ENCODE measurements at regions not wholly inside any gene's neighbourhood (a gene's known extent, or its start where the extent isn't known, plus 50 kb on each side); places are given as distances from the start of the nearest gene placed in this dataset.
"Not testable (repeated sequence)": the region's sequence is repeated elsewhere in the genome, so short reads cannot be mapped to it uniquely, and the experiment has no call there.

DNA sequence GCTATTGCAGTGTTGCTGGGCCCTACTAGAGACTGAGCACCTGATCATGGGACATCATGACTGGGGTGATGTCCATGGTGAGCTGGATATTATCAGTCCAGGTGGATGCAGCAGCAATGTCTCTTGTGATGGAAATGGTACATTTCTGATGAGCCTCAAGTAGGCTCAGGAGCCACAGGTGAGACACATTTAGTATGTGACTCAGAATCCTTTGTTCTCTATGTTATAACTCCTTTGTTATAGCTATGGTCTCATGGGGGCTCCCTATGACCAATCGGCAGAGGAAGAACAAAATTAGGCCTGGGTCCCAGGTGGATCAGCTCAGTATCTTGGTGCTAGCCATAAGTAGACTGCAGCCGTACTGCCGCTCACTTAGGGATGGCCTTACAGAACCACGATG is 107.9 kb upstream of the FAT1 start:
- Histone ChIP-seq H3K27ac (no peak overlapping the region), H3K9me3 (no peaks in the 10 kb centered on the region), H3K4me1 (no peaks in the 10 kb centered on the region), H3K4me3 (no peak overlapping the region), H3K27me3 (no peaks in the 10 kb centered on the region), H3K36me3 (replicated peaks in 1 of 2; ENCODE audit: insufficient read depth in 1 of 2, low read depth in 2 of 2) (no peaks in the 10 kb centered on the region)
- TF ChIP-seq, protein P1, sequence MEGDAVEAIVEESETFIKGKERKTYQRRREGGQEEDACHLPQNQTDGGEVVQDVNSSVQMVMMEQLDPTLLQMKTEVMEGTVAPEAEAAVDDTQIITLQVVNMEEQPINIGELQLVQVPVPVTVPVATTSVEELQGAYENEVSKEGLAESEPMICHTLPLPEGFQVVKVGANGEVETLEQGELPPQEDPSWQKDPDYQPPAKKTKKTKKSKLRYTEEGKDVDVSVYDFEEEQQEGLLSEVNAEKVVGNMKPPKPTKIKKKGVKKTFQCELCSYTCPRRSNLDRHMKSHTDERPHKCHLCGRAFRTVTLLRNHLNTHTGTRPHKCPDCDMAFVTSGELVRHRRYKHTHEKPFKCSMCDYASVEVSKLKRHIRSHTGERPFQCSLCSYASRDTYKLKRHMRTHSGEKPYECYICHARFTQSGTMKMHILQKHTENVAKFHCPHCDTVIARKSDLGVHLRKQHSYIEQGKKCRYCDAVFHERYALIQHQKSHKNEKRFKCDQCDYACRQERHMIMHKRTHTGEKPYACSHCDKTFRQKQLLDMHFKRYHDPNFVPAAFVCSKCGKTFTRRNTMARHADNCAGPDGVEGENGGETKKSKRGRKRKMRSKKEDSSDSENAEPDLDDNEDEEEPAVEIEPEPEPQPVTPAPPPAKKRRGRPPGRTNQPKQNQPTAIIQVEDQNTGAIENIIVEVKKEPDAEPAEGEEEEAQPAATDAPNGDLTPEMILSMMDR (IDR thresholded peaks at IDR 0.05): no peak
- no peak for TF ChIP-seq POLR2A (IDR thresholded peaks at IDR 0.05)
- ATAC-seq (no peak), DNase-seq (no peak)
- intact Hi-C loops (cut with DNase I): no loop called here
- WGBS, 2 donors: 74 to 76% methylated on average over 4 of the region's 4 CpGs

DNA sequence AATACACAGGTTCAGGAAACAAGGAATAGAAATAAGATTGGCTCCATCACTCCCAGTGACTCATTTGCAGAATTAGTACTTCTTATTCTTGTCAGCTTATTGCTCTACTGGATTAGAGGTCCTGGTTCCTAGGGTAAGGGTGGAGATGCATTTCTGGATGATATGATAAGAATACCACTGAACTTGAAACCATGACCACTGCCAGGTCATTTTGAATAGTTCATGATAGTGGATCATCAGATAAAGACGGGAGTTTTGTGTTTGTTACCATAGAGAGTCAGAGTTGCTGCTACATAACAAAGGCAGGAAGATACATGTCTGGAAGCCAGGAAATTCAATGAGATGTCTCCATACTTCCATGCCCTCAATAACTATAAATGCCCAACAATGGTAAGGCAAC is 109.2 kb upstream of the FAT1 start:
- intact Hi-C loops (cut with DNase I): no loop called here
- Histone ChIP-seq H3K36me3 (replicated peaks in 1 of 2; ENCODE audit: insufficient read depth in 1 of 2, low read depth in 2 of 2) (no peaks in the 10 kb centered on the region), H3K27ac (no peak overlapping the region), H3K27me3 (no peaks in the 10 kb centered on the region), H3K4me1 (no peaks in the 10 kb centered on the region), H3K4me3 (no peak overlapping the region), H3K9me3 (no peaks in the 10 kb centered on the region)
- WGBS, 2 donors: 37 to 41% methylated on average over 1 of the region's 1 CpG
- no peak for TF ChIP-seq POLR2A (IDR thresholded peaks at IDR 0.05)
- TF ChIP-seq, protein P1 (IDR thresholded peaks at IDR 0.05): no peak
- ATAC-seq: no peak
- DNase-seq: no peak

DNA sequence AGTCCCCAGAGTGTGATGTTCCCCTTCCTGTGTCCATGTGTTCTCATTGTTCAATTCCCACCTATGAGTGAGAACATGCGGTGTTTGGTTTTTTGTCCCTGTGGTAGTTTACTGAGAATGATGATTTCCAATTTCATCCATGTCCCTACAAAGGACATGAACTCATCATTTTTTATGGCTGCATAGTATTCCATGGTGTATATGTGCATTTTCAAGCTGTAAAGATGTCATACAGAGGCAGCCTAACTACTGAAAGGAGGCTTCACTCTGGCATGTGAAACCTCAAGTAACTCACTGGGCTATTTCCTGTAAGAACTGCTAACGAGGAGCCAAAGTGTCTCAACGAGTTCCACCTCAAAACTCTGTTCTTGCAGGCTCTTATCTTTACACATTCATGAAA is 113.8 kb upstream of the FAT1 start:
- H3K4me3 ChIP-seq; DNase-seq; H3K4me1 ChIP-seq; H3K27me3 ChIP-seq; ATAC-seq; intact Hi-C loops (cut with DNase I); H3K27ac ChIP-seq; H3K36me3 ChIP-seq (replicated peaks in 1 of 2; ENCODE audit: insufficient read depth in 1 of 2, low read depth in 2 of 2); H3K9me3 ChIP-seq: not testable (repeated sequence)
- 83 to 94% methylated on average over 3 of the region's 3 CpGs for WGBS, 2 donors

DNA sequence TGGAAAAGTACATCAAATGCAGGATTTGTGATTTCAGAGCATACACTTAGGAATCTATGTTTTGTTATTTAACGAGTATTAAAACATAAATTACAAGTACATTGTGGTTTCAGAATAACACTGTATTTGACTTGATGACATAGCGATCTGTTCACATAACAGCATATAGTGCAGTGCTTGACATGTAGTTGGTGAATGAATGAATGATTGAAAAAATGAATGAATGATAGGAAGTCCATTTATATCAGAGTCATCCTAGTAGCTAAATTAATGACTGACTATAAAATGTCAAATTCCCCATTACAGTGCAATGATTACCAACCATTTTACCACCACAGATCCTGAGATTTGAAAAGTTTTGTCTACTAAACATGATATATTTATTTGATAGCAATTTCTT is 114.6 kb upstream of the FAT1 start:
- no peak for DNase-seq
- WGBS, 2 donors: 91 to 97% methylated on average over 2 of the region's 2 CpGs
- Histone ChIP-seq H3K27ac (no peak overlapping the region), H3K4me1 (no peaks in the 10 kb centered on the region), H3K27me3 (no peaks in the 10 kb centered on the region), H3K36me3 (replicated peaks in 1 of 2; ENCODE audit: insufficient read depth in 1 of 2, low read depth in 2 of 2) (no peaks in the 10 kb centered on the region), H3K4me3 (no peak overlapping the region), H3K9me3 (no peaks in the 10 kb centered on the region)
- intact Hi-C loops (cut with DNase I): no loop called here
- TF ChIP-seq POLR2A (IDR thresholded peaks at IDR 0.05): no peak
- TF ChIP-seq, protein P1 (IDR thresholded peaks at IDR 0.05): no peak
- no peak for ATAC-seq

DNA sequence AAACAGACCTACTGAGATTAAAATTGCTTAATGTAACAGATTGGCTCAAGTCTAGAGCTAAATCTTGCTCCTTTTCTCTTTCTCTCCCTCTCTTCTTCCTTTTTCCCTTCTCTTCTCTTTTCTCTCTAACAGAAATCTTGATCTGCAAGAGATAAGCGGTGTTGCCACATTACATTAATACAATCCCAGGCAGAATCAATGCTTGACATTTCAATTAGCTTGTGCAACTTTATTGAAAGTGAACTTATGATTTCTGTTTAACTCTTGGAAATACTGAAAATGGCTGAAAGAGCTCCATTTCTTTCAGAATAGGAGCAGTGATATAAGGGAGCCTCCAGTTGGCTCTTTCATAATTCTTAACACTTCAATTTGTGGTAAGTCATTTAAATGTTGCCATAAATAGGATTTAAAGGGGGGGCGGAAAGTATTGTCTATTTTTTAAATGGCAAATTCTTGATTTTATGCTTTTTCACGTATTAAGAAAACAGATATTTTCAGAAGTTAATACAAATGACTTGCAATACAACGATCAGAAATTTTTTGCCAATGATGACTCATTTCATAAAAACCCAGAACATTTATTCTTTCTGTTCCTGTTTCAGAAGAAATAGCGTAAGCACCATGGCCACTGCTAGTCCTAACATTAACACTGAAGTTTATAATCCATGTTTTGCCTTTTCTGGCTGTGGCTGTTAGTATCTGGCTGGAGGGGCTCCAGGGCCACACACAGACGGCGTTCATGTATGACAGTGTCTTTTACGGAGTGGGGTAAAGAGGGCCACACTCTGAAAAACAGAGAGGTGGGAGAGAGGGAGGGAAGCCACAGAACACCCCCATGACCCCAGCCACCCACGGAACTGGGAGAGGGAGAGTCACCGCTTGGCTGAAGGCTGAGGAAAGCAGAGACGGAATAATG is 115.7 kb upstream of the FAT1 start:
- H3K36me3 ChIP-seq (replicated peaks in 1 of 2; ENCODE audit: insufficient read depth in 1 of 2, low read depth in 2 of 2): no peaks in the 10 kb centered on the region
- 79 to 87% methylated on average over 11 of the region's 11 CpGs for WGBS, 2 donors
- no peak overlapping the region for H3K4me3 ChIP-seq
- no peaks in the 10 kb centered on the region for H3K27me3 ChIP-seq
- no peaks in the 10 kb centered on the region for H3K9me3 ChIP-seq
- DNase-seq (peak in 1 of 4 donors; percentile 7), ATAC-seq (peak; percentile 41)
- H3K27ac ChIP-seq: peak overlapping the region in 2 of 4 donors; percentile 31 to 36
- TF ChIP-seq, protein P1 (IDR thresholded peaks at IDR 0.05): no peak
- no peak for TF ChIP-seq POLR2A (IDR thresholded peaks at IDR 0.05)
- intact Hi-C loops (cut with DNase I): no loop called here
- H3K4me1 ChIP-seq: peaks cover under 1% of the 10 kb centered on the region

Data from body of pancreas (tissue), 4 donors.